K562 (cell line): ENCODE measurements at regions not wholly inside any gene's neighbourhood (a gene's known extent, or its start where the extent isn't known, plus 50 kb on each side); places are given as distances from the start of the nearest gene placed in this dataset.
A peak's percentile ranks its signal among the peaks of the same experiment; 100 is the strongest.

Source experiments
- BCLAF1 ChIP-seq, 2 experiments: fragments of 450-650 bp in 1 of 2; IDR thresholded peaks; 2 replicates each; pipeline ENCODE4 v1.6.1; 2011 to 2017; ENCODE audit warnings: low read depth in 2 of 2, antibody characterized with exemption in 1 of 2, borderline replicate concordance in 1 of 2, low read length in 1 of 2, mild to moderate bottlenecking in 1 of 2, mixed read lengths in 1 of 2; ENCODE audit not compliant: control insufficient read depth in 1 of 2
- CREB3 ChIP-seq: fragments of 450-650 bp; conservative IDR thresholded peaks from 2 replicates; pipeline ENCODE4 v1.6.1; 2016; ENCODE audit warnings: missing genetic modification characterization, low read depth, mild to moderate bottlenecking, missing compliant biosample characterization, moderate library complexity
- GATA2 ChIP-seq: sonication (generic); formaldehyde crosslinking; IDR thresholded peaks from 2 replicates; pipeline ENCODE4 v1.4.0; 2020; ENCODE audit warnings: mild to moderate bottlenecking, missing genetic modification reagents
- KLF6 ChIP-seq: fragments of 250-450 bp; sonication (Bioruptor Pico); IDR thresholded peaks from 2 replicates; pipeline ENCODE4 v1.4.0; 2020; ENCODE audit warnings: mild to moderate bottlenecking, moderate library complexity, borderline replicate concordance
- LEF1 ChIP-seq: fragments of 450-650 bp; IDR thresholded peaks from 2 replicates; pipeline ENCODE4 v1.6.1; 2016; ENCODE audit warnings: mild to moderate bottlenecking
- PCBP1 ChIP-seq: fragments of 200-400 bp; formaldehyde crosslinking; IDR thresholded peaks from 2 replicates; pipeline ENCODE4 v1.6.1; 2018; ENCODE audit warnings: mild to moderate bottlenecking, low read depth, low read length; ENCODE audit not compliant: poor library complexity, severe bottlenecking
- PHB2 ChIP-seq: fragments of 450-650 bp; IDR thresholded peaks from 2 replicates; pipeline ENCODE4 v1.6.1; 2017; ENCODE audit warnings: low read depth
- PML ChIP-seq: IDR thresholded peaks from 2 replicates; pipeline ENCODE4 v1.6.1; 2012; ENCODE audit warnings: low read length, inconsistent platforms
- SMARCB1 ChIP-seq: IDR thresholded peaks from 2 replicates; pipeline ENCODE4 v1.6.1; 2011; ENCODE audit warnings: improper control_type of control experiment, low read depth; ENCODE audit not compliant: insufficient read length
- ZNF511 ChIP-seq: sonication (generic); formaldehyde crosslinking; IDR thresholded peaks from 2 replicates; pipeline ENCODE4 v1.8.0; 2022; ENCODE audit warnings: mild to moderate bottlenecking, missing genetic modification reagents
- TF ChIP-seq, protein P1 (sequence below): sonication (generic); formaldehyde crosslinking; IDR thresholded peaks from 2 replicates; pipeline ENCODE4 v1.4.0; 2020; ENCODE audit warnings: mild to moderate bottlenecking, missing genetic modification reagents
- TF ChIP-seq, protein P2 (sequence below), 2 experiments: fragments of 450-650 bp; formaldehyde crosslinking in 1 of 2; IDR thresholded peaks; 2 replicates each; pipeline versions ENCODE4 v1.4.0 to v1.6.1; 2014 to 2020; ENCODE audit warnings: mild to moderate bottlenecking in 2 of 2, borderline replicate concordance in 1 of 2, low read depth in 1 of 2

- TF ChIP-seq, protein P1, sequence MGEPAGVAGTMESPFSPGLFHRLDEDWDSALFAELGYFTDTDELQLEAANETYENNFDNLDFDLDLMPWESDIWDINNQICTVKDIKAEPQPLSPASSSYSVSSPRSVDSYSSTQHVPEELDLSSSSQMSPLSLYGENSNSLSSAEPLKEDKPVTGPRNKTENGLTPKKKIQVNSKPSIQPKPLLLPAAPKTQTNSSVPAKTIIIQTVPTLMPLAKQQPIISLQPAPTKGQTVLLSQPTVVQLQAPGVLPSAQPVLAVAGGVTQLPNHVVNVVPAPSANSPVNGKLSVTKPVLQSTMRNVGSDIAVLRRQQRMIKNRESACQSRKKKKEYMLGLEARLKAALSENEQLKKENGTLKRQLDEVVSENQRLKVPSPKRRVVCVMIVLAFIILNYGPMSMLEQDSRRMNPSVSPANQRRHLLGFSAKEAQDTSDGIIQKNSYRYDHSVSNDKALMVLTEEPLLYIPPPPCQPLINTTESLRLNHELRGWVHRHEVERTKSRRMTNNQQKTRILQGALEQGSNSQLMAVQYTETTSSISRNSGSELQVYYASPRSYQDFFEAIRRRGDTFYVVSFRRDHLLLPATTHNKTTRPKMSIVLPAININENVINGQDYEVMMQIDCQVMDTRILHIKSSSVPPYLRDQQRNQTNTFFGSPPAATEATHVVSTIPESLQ = no peak
- TF ChIP-seq GATA2 (CRISPR knock-in tag) = no peak
- no peak for TF ChIP-seq SMARCB1
- TF ChIP-seq CREB3 (tag) = no peak
- TF ChIP-seq BCLAF1 (IDR thresholded peaks at IDR 0.05; ENCODE audit: borderline replicate concordance in 1 of 2, control insufficient read depth in 1 of 2, low read depth in 2 of 2, low read length in 1 of 2) = no peak
- no peak for TF ChIP-seq KLF6 (CRISPR knock-in tag)
- no peak for TF ChIP-seq ZNF511 (CRISPR knock-in tag)
- no peak for TF ChIP-seq PML
- TF ChIP-seq, protein P2, sequence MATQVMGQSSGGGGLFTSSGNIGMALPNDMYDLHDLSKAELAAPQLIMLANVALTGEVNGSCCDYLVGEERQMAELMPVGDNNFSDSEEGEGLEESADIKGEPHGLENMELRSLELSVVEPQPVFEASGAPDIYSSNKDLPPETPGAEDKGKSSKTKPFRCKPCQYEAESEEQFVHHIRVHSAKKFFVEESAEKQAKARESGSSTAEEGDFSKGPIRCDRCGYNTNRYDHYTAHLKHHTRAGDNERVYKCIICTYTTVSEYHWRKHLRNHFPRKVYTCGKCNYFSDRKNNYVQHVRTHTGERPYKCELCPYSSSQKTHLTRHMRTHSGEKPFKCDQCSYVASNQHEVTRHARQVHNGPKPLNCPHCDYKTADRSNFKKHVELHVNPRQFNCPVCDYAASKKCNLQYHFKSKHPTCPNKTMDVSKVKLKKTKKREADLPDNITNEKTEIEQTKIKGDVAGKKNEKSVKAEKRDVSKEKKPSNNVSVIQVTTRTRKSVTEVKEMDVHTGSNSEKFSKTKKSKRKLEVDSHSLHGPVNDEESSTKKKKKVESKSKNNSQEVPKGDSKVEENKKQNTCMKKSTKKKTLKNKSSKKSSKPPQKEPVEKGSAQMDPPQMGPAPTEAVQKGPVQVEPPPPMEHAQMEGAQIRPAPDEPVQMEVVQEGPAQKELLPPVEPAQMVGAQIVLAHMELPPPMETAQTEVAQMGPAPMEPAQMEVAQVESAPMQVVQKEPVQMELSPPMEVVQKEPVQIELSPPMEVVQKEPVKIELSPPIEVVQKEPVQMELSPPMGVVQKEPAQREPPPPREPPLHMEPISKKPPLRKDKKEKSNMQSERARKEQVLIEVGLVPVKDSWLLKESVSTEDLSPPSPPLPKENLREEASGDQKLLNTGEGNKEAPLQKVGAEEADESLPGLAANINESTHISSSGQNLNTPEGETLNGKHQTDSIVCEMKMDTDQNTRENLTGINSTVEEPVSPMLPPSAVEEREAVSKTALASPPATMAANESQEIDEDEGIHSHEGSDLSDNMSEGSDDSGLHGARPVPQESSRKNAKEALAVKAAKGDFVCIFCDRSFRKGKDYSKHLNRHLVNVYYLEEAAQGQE (IDR thresholded peaks at IDR 0.05; ENCODE audit: borderline replicate concordance) = peak; percentile 39; the same call in 1 of the 2 replicates
- TF ChIP-seq, protein P2 (CRISPR knock-in tag; IDR thresholded peaks at IDR 0.05; ENCODE audit: low read depth) = no peak
- no peak for TF ChIP-seq LEF1
- TF ChIP-seq PCBP1 = no peak
- TF ChIP-seq PHB2 = no peak
These were observed 139.7 kb upstream of the POGK start (continued) for GRCh38 chr1:166699613-166700012.
